ENCODE measurements at regions not wholly inside any gene's neighbourhood (a gene's known extent, or its start where the extent isn't known, plus 50 kb on each side); places are given as distances from the start of the nearest gene placed in this dataset.

DNA sequence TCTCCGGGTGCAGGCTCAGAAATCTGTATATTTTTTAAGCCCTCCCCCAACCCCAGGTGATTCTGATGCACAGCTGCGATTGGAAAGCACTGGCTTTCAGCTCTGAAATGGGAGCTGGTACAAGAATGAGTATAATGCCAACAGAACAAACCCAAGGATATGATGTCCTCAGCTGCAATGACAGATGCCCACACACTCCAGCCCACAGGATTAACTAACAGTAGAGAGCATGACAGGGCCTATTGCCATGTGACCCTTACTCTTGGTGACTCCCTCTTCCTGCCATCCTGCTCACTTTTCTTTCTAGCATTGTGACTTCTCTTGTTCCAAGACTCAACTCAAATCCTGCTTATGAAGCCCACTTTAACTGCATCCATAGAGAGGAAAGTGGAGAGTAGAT is 174.5 kb downstream of the FGF18 start:
- no peak overlapping the region for H3K27ac ChIP-seq
- CTCF ChIA-PET, result no interaction called here
- H3K9me3 ChIP-seq, result no peaks in the 10 kb centered on the region
- FAIRE-seq (no peak), ATAC-seq (no peak), DNase-seq (ENCODE audit: low read depth in 1 of 2, low spot score in 1 of 2) (no peak)
- no peak overlapping the region for H3K4me3 ChIP-seq
- no peak overlapping the region for H3K4me2 ChIP-seq
- peaks cover 11% of the 10 kb centered on the region for H3K4me1 ChIP-seq
- POLR2A ChIA-PET, result no interaction called here
- 26% methylated on average over 2 of the region's 2 CpGs for WGBS (ENCODE audit: missing lambda C conversion rate)
- TF ChIP-seq, protein P1, sequence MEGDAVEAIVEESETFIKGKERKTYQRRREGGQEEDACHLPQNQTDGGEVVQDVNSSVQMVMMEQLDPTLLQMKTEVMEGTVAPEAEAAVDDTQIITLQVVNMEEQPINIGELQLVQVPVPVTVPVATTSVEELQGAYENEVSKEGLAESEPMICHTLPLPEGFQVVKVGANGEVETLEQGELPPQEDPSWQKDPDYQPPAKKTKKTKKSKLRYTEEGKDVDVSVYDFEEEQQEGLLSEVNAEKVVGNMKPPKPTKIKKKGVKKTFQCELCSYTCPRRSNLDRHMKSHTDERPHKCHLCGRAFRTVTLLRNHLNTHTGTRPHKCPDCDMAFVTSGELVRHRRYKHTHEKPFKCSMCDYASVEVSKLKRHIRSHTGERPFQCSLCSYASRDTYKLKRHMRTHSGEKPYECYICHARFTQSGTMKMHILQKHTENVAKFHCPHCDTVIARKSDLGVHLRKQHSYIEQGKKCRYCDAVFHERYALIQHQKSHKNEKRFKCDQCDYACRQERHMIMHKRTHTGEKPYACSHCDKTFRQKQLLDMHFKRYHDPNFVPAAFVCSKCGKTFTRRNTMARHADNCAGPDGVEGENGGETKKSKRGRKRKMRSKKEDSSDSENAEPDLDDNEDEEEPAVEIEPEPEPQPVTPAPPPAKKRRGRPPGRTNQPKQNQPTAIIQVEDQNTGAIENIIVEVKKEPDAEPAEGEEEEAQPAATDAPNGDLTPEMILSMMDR (IDR thresholded peaks at IDR 0.05), result no peak
- TF ChIP-seq BHLHE40 (IDR thresholded peaks at IDR 0.05; ENCODE audit: low read depth, low read length), result no peak
- TF ChIP-seq TP53 (CRISPR knock-in tag; IDR thresholded peaks at IDR 0.05), result no peak
- TF ChIP-seq KDM1A (IDR thresholded peaks at IDR 0.05; ENCODE audit: low read depth), result no peak
- TF ChIP-seq, protein P2, sequence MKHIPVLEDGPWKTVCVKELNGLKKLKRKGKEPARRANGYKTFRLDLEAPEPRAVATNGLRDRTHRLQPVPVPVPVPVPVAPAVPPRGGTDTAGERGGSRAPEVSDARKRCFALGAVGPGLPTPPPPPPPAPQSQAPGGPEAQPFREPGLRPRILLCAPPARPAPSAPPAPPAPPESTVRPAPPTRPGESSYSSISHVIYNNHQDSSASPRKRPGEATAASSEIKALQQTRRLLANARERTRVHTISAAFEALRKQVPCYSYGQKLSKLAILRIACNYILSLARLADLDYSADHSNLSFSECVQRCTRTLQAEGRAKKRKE (CRISPR knock-in tag; IDR thresholded peaks at IDR 0.05; ENCODE audit: low read depth), result no peak
- no peak for TF ChIP-seq HDAC2 (IDR thresholded peaks at IDR 0.05)

DNA sequence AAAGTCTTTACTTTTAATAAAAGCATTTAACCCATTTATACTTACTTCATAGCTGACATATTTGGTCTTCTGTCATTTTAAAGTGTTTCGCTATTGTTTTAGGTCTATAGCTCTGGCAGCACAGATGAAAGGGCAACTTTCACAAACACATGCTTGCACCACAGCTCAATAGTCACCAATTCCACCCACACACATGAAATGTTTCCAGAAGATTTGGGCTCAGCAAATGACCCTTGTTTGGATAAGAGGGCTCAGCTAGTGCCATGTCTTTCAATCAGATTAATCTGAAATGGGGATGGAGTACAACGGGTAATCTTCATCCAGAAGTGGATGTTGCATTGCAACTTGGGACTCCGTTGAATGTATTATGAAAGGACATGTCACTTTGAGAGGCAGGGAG is 176.0 kb downstream of the FGF18 start:
- Histone ChIP-seq H3K27ac (no peak overlapping the region), H3K4me2 (no peak overlapping the region), H3K9me3 (no peaks in the 10 kb centered on the region), H3K4me3 (no peak overlapping the region), H3K4me1 (peaks cover 11% of the 10 kb centered on the region)
- no peak for FAIRE-seq
- ATAC-seq, result no peak; a peak in 1 of 6 replicates
- POLR2A ChIA-PET, result interaction anchor here (0.8 kb wide), 1 partner anchor 10 kb away, joined by 4 read pairs; no protein-coding TSS in a partner anchor
- TF ChIP-seq EP300 (IDR thresholded peaks at IDR 0.05) (no peak), FOXS1 (CRISPR knock-in tag; IDR thresholded peaks at IDR 0.05) (no peak), CHD4 (IDR thresholded peaks at IDR 0.05; ENCODE audit: borderline replicate concordance) (no peak), FOSL2 (IDR thresholded peaks at IDR 0.05) (no peak), FOSL2 (CRISPR knock-in tag; IDR thresholded peaks at IDR 0.05) (no peak), RFX5 (IDR thresholded peaks at IDR 0.05) (no peak), NFE2L2 (conservative IDR thresholded peaks at IDR 0.05; ENCODE audit: low read length) (no peak), HDAC2 (IDR thresholded peaks at IDR 0.05) (no peak), ESRRA (IDR thresholded peaks at IDR 0.05; ENCODE audit: borderline replicate concordance, low read length) (no peak), RNF2 (IDR thresholded peaks at IDR 0.05; ENCODE audit: borderline replicate concordance, low read depth) (no peak), KDM5A (IDR thresholded peaks at IDR 0.05) (no peak), CHD2 (IDR thresholded peaks at IDR 0.05; ENCODE audit: low read length, partially characterized antibody) (no peak), POLR2AphosphoS2 (conservative IDR thresholded peaks at IDR 0.05; ENCODE audit: low read length) (no peak), CBX2 (IDR thresholded peaks at IDR 0.05; ENCODE audit: borderline replicate concordance, low read depth) (no peak)
- TF ChIP-seq, protein P3, sequence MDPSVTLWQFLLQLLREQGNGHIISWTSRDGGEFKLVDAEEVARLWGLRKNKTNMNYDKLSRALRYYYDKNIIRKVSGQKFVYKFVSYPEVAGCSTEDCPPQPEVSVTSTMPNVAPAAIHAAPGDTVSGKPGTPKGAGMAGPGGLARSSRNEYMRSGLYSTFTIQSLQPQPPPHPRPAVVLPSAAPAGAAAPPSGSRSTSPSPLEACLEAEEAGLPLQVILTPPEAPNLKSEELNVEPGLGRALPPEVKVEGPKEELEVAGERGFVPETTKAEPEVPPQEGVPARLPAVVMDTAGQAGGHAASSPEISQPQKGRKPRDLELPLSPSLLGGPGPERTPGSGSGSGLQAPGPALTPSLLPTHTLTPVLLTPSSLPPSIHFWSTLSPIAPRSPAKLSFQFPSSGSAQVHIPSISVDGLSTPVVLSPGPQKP (IDR thresholded peaks at IDR 0.05; ENCODE audit: low read depth, low read length), result no peak
- TF ChIP-seq, protein P4, sequence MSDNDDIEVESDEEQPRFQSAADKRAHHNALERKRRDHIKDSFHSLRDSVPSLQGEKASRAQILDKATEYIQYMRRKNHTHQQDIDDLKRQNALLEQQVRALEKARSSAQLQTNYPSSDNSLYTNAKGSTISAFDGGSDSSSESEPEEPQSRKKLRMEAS (IDR thresholded peaks at IDR 0.05), result no peak
- TF ChIP-seq, protein P5, sequence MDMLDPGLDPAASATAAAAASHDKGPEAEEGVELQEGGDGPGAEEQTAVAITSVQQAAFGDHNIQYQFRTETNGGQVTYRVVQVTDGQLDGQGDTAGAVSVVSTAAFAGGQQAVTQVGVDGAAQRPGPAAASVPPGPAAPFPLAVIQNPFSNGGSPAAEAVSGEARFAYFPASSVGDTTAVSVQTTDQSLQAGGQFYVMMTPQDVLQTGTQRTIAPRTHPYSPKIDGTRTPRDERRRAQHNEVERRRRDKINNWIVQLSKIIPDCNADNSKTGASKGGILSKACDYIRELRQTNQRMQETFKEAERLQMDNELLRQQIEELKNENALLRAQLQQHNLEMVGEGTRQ (IDR thresholded peaks at IDR 0.05), result no peak
- TF ChIP-seq, protein P6, sequence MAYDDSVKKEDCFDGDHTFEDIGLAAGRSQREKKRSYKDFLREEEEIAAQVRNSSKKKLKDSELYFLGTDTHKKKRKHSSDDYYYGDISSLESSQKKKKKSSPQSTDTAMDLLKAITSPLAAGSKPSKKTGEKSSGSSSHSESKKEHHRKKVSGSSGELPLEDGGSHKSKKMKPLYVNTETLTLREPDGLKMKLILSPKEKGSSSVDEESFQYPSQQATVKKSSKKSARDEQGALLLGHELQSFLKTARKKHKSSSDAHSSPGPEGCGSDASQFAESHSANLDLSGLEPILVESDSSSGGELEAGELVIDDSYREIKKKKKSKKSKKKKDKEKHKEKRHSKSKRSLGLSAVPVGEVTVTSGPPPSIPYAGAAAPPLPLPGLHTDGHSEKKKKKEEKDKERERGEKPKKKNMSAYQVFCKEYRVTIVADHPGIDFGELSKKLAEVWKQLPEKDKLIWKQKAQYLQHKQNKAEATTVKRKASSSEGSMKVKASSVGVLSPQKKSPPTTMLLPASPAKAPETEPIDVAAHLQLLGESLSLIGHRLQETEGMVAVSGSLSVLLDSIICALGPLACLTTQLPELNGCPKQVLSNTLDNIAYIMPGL (CRISPR knock-in tag; IDR thresholded peaks at IDR 0.05; ENCODE audit: borderline replicate concordance), result no peak
- WGBS (ENCODE audit: missing lambda C conversion rate), result 54% methylated on average over 3 of the region's 3 CpGs
- CTCF ChIA-PET, result interaction anchor here (0.7 to 1.1 kb wide), 3 partner anchors 15 to 78 kb away, joined by 3 to 4 read pairs (median 3); no protein-coding TSS in a partner anchor
- no peak for DNase-seq (ENCODE audit: low read depth in 1 of 2, low spot score in 1 of 2)
